Liver (tissue), 8 donors: ENCODE measurements at regions not wholly inside any gene's neighbourhood (a gene's known extent, or its start where the extent isn't known, plus 50 kb on each side); places are given as distances from the start of the nearest gene placed in this dataset.
"Not testable (repeated sequence)": the region's sequence is repeated elsewhere in the genome, so short reads cannot be mapped to it uniquely, and the experiment has no call there.

ENCODE experiments used
- DNase-seq: peaks from one replicate; pipeline ENCODE4 v3.0.0-alpha.2; 2017; ENCODE audit warnings: low spot score
- H3K27ac ChIP-seq, 2 donors: one replicate each; pipeline ENCODE4 v1.7.0; 2013; ENCODE audit warnings: inconsistent platforms in 2 of 2, low read length in 2 of 2, control low read depth in 1 of 2, low read depth in 1 of 2, mild to moderate bottlenecking in 1 of 2
- H3K27me3 ChIP-seq, 4 donors: one replicate each; pipeline versions ENCODE4 v1.6.1 to v1.7.0; 2013; ENCODE audit warnings: low read length in 3 of 4, inconsistent platforms in 1 of 4, mild to moderate bottlenecking in 1 of 4, moderate library complexity in 1 of 4; ENCODE audit not compliant: control insufficient read depth in 4 of 4, insufficient read depth in 4 of 4
- H3K36me3 ChIP-seq, 4 donors: one replicate each; pipeline versions ENCODE4 v1.6.1 to v1.7.0; 2013; ENCODE audit warnings: low read length in 3 of 4, mild to moderate bottlenecking in 3 of 4, low read depth in 1 of 4, moderate library complexity in 1 of 4; ENCODE audit not compliant: control insufficient read depth in 4 of 4, insufficient read depth in 3 of 4
- H3K4me1 ChIP-seq, 4 donors: one replicate each; pipeline versions ENCODE4 v1.6.1 to v1.7.0; 2013; ENCODE audit warnings: low read length in 3 of 4, mild to moderate bottlenecking in 3 of 4, moderate library complexity in 1 of 4; ENCODE audit not compliant: control insufficient read depth in 4 of 4, insufficient read depth in 4 of 4
- H3K4me3 ChIP-seq, 3 donors: one replicate each; pipeline versions ENCODE4 v1.6.1 to v1.7.0; 2013; ENCODE audit warnings: low read length in 3 of 3, control low read depth in 1 of 3, low read depth in 1 of 3, mild to moderate bottlenecking in 1 of 3
- H3K9ac ChIP-seq, 2 donors: one replicate each; pipeline ENCODE4 v1.7.0; 2013; ENCODE audit warnings: low read length in 2 of 2, mild to moderate bottlenecking in 2 of 2, moderate library complexity in 2 of 2, control low read depth in 1 of 2, low read depth in 1 of 2
- H3K9me3 ChIP-seq, 4 donors: one replicate each; pipeline versions ENCODE4 v1.6.1 to v1.7.0; 2013; ENCODE audit warnings: low read length in 3 of 4; ENCODE audit not compliant: control insufficient read depth in 4 of 4
- ATF3 ChIP-seq: IDR thresholded peaks from 2 replicates; pipeline ENCODE4 v1.6.1; 2016; ENCODE audit warnings: antibody characterized with exemption
- CTCF ChIP-seq: fragments of 150-350 bp; IDR thresholded peaks from 2 replicates; pipeline ENCODE4 v1.5.1; 2017; ENCODE audit warnings: improper control_type of control experiment, low read depth, low read length; ENCODE audit not compliant: missing input control
- FOXA1 ChIP-seq: IDR thresholded peaks from 2 replicates; pipeline ENCODE4 v1.6.1; 2016; ENCODE audit warnings: antibody characterized with exemption
- FOXA2 ChIP-seq: IDR thresholded peaks from 2 replicates; pipeline ENCODE4 v1.6.1; 2016; ENCODE audit warnings: antibody characterized with exemption
- GABPA ChIP-seq, 2 donors: IDR thresholded peaks in 1 of 2; conservative IDR thresholded peaks in 1 of 2; 2 replicates each; pipeline ENCODE4 v1.6.1; 2016; ENCODE audit warnings: antibody characterized with exemption in 2 of 2, mild to moderate bottlenecking in 1 of 2, moderate library complexity in 1 of 2
- HNF4A ChIP-seq, 2 donors: conservative IDR thresholded peaks; 2 replicates each; pipeline ENCODE4 v1.6.1; 2016; ENCODE audit warnings: antibody characterized with exemption in 2 of 2, mild to moderate bottlenecking in 2 of 2
- HNF4G ChIP-seq: IDR thresholded peaks from 2 replicates; pipeline ENCODE4 v1.6.1; 2016; ENCODE audit warnings: antibody characterized with exemption
- JUND ChIP-seq, 2 donors: IDR thresholded peaks; 2 replicates each; pipeline ENCODE4 v1.6.1; 2016; ENCODE audit warnings: antibody characterized with exemption in 2 of 2
- MAX ChIP-seq: IDR thresholded peaks from 2 replicates; pipeline ENCODE4 v1.6.1; 2016; ENCODE audit warnings: antibody characterized with exemption
- NR2F2 ChIP-seq: IDR thresholded peaks from 2 replicates; pipeline ENCODE4 v1.6.1; 2016; ENCODE audit warnings: antibody characterized with exemption
- RAD21 ChIP-seq, 2 donors: IDR thresholded peaks; 2 replicates each; pipeline ENCODE4 v1.6.1; 2016; ENCODE audit warnings: antibody characterized with exemption in 2 of 2, mild to moderate bottlenecking in 2 of 2
- REST ChIP-seq: IDR thresholded peaks from 2 replicates; pipeline ENCODE4 v1.6.1; 2016; ENCODE audit warnings: antibody characterized with exemption, mild to moderate bottlenecking
- SP1 ChIP-seq: IDR thresholded peaks from 2 replicates; pipeline ENCODE4 v1.6.1; 2018; ENCODE audit warnings: antibody characterized with exemption, mild to moderate bottlenecking
- TAF1 ChIP-seq: conservative IDR thresholded peaks from 2 replicates; pipeline ENCODE4 v1.6.1; 2016; ENCODE audit warnings: antibody characterized with exemption, mild to moderate bottlenecking
- YY1 ChIP-seq: IDR thresholded peaks from 2 replicates; pipeline ENCODE4 v1.6.1; 2016; ENCODE audit warnings: antibody characterized with exemption, mild to moderate bottlenecking
- ZBTB33 ChIP-seq: IDR thresholded peaks from 2 replicates; pipeline ENCODE4 v1.6.1; 2016; ENCODE audit warnings: antibody characterized with exemption
- WGBS: extraction: QIAGEN DNeasy Blood & Tissue Kit; methylation state at CpG from one replicate; pipeline ENCODE4 v1.1.7; 2013; 5-methylcytosine and 5-hydroxymethylcytosine counted together
- donor health status: healthy.
- donor health status: healthy.
- donor health status: healthy.
- donor health status: healthy.
- donor health status: healthy.

GRCh38 chr18:30595942-30596341 lies 446.6 kb downstream of the DSC3 start:
- Histone ChIP-seq H3K9me3 (peaks cover 0 to 4% (median 0%) of the 10 kb centered on the region in 4 donors), H3K36me3 (no peaks in the 10 kb centered on the region), H3K9ac (no peak overlapping the region), H3K27ac (no peak overlapping the region), H3K27me3 (no peaks in the 10 kb centered on the region), H3K4me1 (no peaks in the 10 kb centered on the region), H3K4me3 (no peak overlapping the region)
- DNase-seq: no peak
- 74% methylated on average over 1 of the region's 1 CpG for WGBS
- no peak for TF ChIP-seq HNF4A (conservative IDR thresholded peaks at IDR 0.05)
- TF ChIP-seq YY1: no peak
- TF ChIP-seq MAX: no peak
- TF ChIP-seq FOXA1: no peak
- no peak for TF ChIP-seq NR2F2
- TF ChIP-seq TAF1: no peak
- no peak for TF ChIP-seq HNF4G
- no peak for TF ChIP-seq SP1
- no peak for TF ChIP-seq CTCF

GRCh38 chr18:30594911-30595310 lies 447.6 kb downstream of the DSC3 start:
- DNase-seq, H3K4me3 ChIP-seq, H3K9me3 ChIP-seq, H3K36me3 ChIP-seq, H3K27me3 ChIP-seq, H3K4me1 ChIP-seq, H3K27ac ChIP-seq, H3K9ac ChIP-seq: not testable (repeated sequence)
- 85% methylated on average over 18 of the region's 18 CpGs for WGBS

DNA sequence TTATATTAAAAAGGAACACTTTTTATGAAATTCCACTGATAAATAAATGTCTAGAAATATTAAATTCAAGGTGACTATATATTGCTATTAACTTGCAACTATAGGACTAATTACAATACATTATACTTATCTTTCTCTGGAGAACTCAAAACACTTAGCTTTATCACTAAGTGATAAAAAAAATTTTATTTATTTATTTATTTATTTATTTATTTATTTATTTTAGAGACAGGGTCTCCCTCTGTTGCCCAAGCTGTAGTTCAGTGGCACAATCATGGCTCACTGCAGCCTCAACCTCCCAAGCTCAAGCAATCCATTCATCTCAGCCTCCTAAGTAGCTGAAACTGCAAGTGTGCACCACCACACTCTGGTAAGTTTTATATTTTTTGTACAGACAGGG lies 451.1 kb downstream of the DSC3 start:
- Histone ChIP-seq H3K36me3 (no peaks in the 10 kb centered on the region), H3K27ac (no peak overlapping the region), H3K9ac (no peak overlapping the region), H3K9me3 (peaks cover 0 to 4% (median 0%) of the 10 kb centered on the region in 4 donors), H3K27me3 (no peaks in the 10 kb centered on the region), H3K4me1 (no peaks in the 10 kb centered on the region), H3K4me3 (no peak overlapping the region)
- DNase-seq: no peak
- TF ChIP-seq NR2F2 (no peak), RAD21 (IDR thresholded peaks at IDR 0.05) (no peak), YY1 (no peak), ATF3 (no peak), CTCF (no peak), MAX (no peak), TAF1 (no peak), ZBTB33 (no peak), REST (no peak), FOXA1 (no peak), HNF4G (no peak), GABPA (IDR thresholded peaks at IDR 0.05 in 1 of 2, conservative IDR thresholded peaks at IDR 0.05 in 1 of 2) (no peak), FOXA2 (no peak), JUND (IDR thresholded peaks at IDR 0.05) (no peak)
